ENCODE measurements at regions not wholly inside any gene's neighbourhood (a gene's known extent, or its start where the extent isn't known, plus 50 kb on each side); places are given as distances from the start of the nearest gene placed in this dataset.

GRCh38 chr7:13188922-13189321 is 501.5 kb downstream of the ARL4A start (continued):
- TF ChIP-seq, protein P1, sequence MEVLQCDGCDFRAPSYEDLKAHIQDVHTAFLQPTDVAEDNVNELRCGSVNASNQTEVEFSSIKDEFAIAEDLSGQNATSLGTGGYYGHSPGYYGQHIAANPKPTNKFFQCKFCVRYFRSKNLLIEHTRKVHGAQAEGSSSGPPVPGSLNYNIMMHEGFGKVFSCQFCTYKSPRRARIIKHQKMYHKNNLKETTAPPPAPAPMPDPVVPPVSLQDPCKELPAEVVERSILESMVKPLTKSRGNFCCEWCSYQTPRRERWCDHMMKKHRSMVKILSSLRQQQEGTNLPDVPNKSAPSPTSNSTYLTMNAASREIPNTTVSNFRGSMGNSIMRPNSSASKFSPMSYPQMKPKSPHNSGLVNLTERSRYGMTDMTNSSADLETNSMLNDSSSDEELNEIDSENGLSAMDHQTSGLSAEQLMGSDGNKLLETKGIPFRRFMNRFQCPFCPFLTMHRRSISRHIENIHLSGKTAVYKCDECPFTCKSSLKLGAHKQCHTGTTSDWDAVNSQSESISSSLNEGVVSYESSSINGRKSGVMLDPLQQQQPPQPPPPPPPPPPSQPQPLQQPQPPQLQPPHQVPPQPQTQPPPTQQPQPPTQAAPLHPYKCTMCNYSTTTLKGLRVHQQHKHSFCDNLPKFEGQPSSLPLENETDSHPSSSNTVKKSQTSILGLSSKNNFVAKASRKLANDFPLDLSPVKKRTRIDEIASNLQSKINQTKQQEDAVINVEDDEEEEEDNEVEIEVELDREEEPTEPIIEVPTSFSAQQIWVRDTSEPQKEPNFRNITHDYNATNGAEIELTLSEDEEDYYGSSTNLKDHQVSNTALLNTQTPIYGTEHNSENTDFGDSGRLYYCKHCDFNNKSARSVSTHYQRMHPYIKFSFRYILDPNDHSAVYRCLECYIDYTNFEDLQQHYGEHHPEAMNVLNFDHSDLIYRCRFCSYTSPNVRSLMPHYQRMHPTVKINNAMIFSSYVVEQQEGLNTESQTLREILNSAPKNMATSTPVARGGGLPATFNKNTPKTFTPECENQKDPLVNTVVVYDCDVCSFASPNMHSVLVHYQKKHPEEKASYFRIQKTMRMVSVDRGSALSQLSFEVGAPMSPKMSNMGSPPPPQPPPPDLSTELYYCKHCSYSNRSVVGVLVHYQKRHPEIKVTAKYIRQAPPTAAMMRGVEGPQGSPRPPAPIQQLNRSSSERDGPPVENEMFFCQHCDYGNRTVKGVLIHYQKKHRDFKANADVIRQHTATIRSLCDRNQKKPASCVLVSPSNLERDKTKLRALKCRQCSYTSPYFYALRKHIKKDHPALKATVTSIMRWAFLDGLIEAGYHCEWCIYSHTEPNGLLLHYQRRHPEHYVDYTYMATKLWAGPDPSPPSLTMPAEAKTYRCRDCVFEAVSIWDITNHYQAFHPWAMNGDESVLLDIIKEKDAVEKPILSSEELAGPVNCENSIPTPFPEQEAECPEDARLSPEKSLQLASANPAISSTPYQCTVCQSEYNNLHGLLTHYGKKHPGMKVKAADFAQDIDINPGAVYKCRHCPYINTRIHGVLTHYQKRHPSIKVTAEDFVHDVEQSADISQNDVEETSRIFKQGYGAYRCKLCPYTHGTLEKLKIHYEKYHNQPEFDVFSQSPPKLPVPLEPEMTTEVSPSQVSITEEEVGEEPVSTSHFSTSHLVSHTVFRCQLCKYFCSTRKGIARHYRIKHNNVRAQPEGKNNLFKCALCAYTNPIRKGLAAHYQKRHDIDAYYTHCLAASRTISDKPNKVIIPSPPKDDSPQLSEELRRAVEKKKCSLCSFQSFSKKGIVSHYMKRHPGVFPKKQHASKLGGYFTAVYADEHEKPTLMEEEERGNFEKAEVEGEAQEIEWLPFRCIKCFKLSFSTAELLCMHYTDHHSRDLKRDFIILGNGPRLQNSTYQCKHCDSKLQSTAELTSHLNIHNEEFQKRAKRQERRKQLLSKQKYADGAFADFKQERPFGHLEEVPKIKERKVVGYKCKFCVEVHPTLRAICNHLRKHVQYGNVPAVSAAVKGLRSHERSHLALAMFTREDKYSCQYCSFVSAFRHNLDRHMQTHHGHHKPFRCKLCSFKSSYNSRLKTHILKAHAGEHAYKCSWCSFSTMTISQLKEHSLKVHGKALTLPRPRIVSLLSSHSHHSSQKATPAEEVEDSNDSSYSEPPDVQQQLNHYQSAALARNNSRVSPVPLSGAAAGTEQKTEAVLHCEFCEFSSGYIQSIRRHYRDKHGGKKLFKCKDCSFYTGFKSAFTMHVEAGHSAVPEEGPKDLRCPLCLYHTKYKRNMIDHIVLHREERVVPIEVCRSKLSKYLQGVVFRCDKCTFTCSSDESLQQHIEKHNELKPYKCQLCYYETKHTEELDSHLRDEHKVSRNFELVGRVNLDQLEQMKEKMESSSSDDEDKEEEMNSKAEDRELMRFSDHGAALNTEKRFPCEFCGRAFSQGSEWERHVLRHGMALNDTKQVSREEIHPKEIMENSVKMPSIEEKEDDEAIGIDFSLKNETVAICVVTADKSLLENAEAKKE (CRISPR knock-in tag; IDR thresholded peaks at IDR 0.05) = no peak
- TF ChIP-seq ETS1 (IDR thresholded peaks at IDR 0.05) (no peak), ZNF331 (CRISPR knock-in tag; IDR thresholded peaks at IDR 0.05; ENCODE audit: low read depth) (no peak), ZNF114 (CRISPR knock-in tag; IDR thresholded peaks at IDR 0.05) (no peak), CREB1 (CRISPR knock-in tag; IDR thresholded peaks at IDR 0.05; ENCODE audit: low read depth) (no peak), JUNB (IDR thresholded peaks at IDR 0.05; ENCODE audit: unreplicated experiment) (no peak), EZH2phosphoT487 (IDR thresholded peaks at IDR 0.05; ENCODE audit: unreplicated experiment) (no peak)

DNA sequence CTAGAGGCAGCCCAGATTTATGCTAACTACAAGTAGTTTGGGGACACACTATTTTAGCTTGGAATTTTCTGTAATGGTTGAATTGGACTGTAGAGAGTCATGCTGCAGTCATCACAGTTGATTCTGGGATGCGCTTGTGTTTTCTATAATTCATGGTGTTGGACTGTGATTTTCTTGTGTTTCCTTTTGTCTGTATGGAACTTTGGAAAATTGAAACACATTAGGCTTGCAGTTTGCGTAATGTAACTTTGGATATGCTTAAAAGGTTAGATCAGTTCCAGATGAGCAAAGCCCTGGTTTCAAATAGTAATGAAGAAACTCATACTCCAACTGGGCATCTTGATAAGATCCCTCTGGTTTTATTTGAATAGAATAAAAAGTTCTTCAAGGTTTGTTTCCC is 502.2 kb downstream of the ARL4A start:
- no peak overlapping the region for H3K27ac ChIP-seq (ENCODE audit: low read depth)
- Mint-ChIP-seq H3K36me3 (ENCODE audit: low read depth) (no peaks in the 10 kb centered on the region), H3K4me3 (no peak overlapping the region), H3K27me3 (ENCODE audit: insufficient read depth, low read depth, poor library complexity) (no peaks in the 10 kb centered on the region), H3K4me1 (peaks cover 5% of the 10 kb centered on the region; the same call in 2 of the 3 replicates), H3K27ac (no peak overlapping the region), H3K9me3 (no peaks in the 10 kb centered on the region)
- no peak overlapping the region for H3K4me2 ChIP-seq
- no peaks in the 10 kb centered on the region for H3F3A ChIP-seq (replicated peaks; ENCODE audit: low read depth)
- no peaks in the 10 kb centered on the region for H3K36me3 ChIP-seq (ENCODE audit: insufficient read depth)
- H3K9me2 ChIP-seq (ENCODE audit: insufficient read depth) = no peaks in the 10 kb centered on the region
- H3K4me3 ChIP-seq = no peak overlapping the region
- no peaks in the 10 kb centered on the region for H3K27me3 ChIP-seq (ENCODE audit: insufficient read depth)
- no peaks in the 10 kb centered on the region for H4K20me1 ChIP-seq (replicated peaks; ENCODE audit: insufficient read depth)
- no peaks in the 10 kb centered on the region for H3K79me2 ChIP-seq (replicated peaks; ENCODE audit: insufficient read depth)
- no peaks in the 10 kb centered on the region for H3K4me1 ChIP-seq (ENCODE audit: insufficient read depth)
- H2AFZ ChIP-seq = no peak overlapping the region
- DNase-seq (ENCODE audit: low spot score) = no peak
- ATAC-seq = no peak
- TF ChIP-seq, protein P1 (CRISPR knock-in tag; IDR thresholded peaks at IDR 0.05) = no peak

Data from GM23338 (cell line).